K562 (cell line): ENCODE measurements at regions not wholly inside any gene's neighbourhood (a gene's known extent, or its start where the extent isn't known, plus 50 kb on each side); places are given as distances from the start of the nearest gene placed in this dataset.

Experiments used
- ATF6 ChIP-seq: sonication (generic); formaldehyde crosslinking; IDR thresholded peaks from 2 replicates; pipeline ENCODE4 v1.4.0; 2020; ENCODE audit warnings: mild to moderate bottlenecking, missing genetic modification reagents
- CTBP1 ChIP-seq: fragments of 450-650 bp; IDR thresholded peaks from 2 replicates; pipeline ENCODE4 v1.6.1; 2016; ENCODE audit warnings: borderline replicate concordance
- E4F1 ChIP-seq: fragments of 250-450 bp; sonication (Bioruptor Pico); IDR thresholded peaks from 2 replicates; pipeline ENCODE4 v1.5.0; 2021; ENCODE audit warnings: mild to moderate bottlenecking, borderline replicate concordance
- HDAC6 ChIP-seq: IDR thresholded peaks from 2 replicates; pipeline ENCODE4 v1.6.1; 2012; ENCODE audit warnings: low read depth, mild to moderate bottlenecking, control low read depth, inconsistent platforms, low read length, moderate library complexity
- HMGN3 ChIP-seq: IDR thresholded peaks from 2 replicates; pipeline ENCODE4 v1.6.1; 2011; ENCODE audit warnings: borderline replicate concordance, low read depth, mild to moderate bottlenecking, mixed read lengths, low read length; ENCODE audit not compliant: insufficient read length; ENCODE audit errors: extremely low read depth
- KDM1A ChIP-seq, 2 experiments: fragments of 450-650 bp; IDR thresholded peaks; 2 replicates each; pipeline ENCODE4 v1.6.1; 2016; ENCODE audit warnings: mild to moderate bottlenecking in 2 of 2
- MAZ ChIP-seq, 2 experiments: fragments of 450-650 bp in 1 of 2; sonication (generic) in 1 of 2; formaldehyde crosslinking; IDR thresholded peaks in 1 of 2; conservative IDR thresholded peaks in 1 of 2; 2 replicates each; pipeline versions ENCODE4 v1.4.0 to v1.5.0; 2020; ENCODE audit warnings: mild to moderate bottlenecking in 1 of 2, missing genetic modification reagents in 1 of 2
- MEIS2 ChIP-seq: fragments of 450-650 bp; IDR thresholded peaks from 2 replicates; pipeline ENCODE4 v1.6.1; 2014; ENCODE audit warnings: mild to moderate bottlenecking; ENCODE audit not compliant: partially characterized antibody
- MYC ChIP-seq, 2 experiments: fragments of 250-450 bp in 1 of 2; sonication (Bioruptor Pico) in 1 of 2; IDR thresholded peaks; 2 replicates each; pipeline versions ENCODE4 v1.5.1 to v1.6.1; 2012 to 2021; ENCODE audit warnings: low read depth in 2 of 2, borderline replicate concordance in 1 of 2, improper control_type of control experiment in 1 of 2, low read length in 1 of 2, mild to moderate bottlenecking in 1 of 2, moderate library complexity in 1 of 2
- NRF1 ChIP-seq, 2 experiments: fragments of 450-650 bp; IDR thresholded peaks in 1 of 2; conservative IDR thresholded peaks in 1 of 2; 2 replicates each; pipeline ENCODE4 v1.6.1; 2014; ENCODE audit warnings: mild to moderate bottlenecking in 2 of 2
- PCBP1 ChIP-seq: fragments of 200-400 bp; formaldehyde crosslinking; IDR thresholded peaks from 2 replicates; pipeline ENCODE4 v1.6.1; 2018; ENCODE audit warnings: mild to moderate bottlenecking, low read depth, low read length; ENCODE audit not compliant: poor library complexity, severe bottlenecking
- PHF8 ChIP-seq: fragments of 200-600 bp; sonication (generic); IDR thresholded peaks from 2 replicates; pipeline ENCODE4 v1.6.1; 2012; ENCODE audit warnings: mixed run types, mild to moderate bottlenecking, inconsistent platforms, low read length, moderate library complexity, borderline replicate concordance
- RBFOX2 ChIP-seq: fragments of 200-400 bp; formaldehyde crosslinking; IDR thresholded peaks from 2 replicates; pipeline ENCODE4 v1.6.1; 2017; ENCODE audit warnings: low read depth, mild to moderate bottlenecking, low read length, moderate library complexity
- SIN3B ChIP-seq: fragments of 450-650 bp; IDR thresholded peaks from 2 replicates; pipeline ENCODE4 v1.6.1; 2017; ENCODE audit warnings: low read depth, mild to moderate bottlenecking, moderate library complexity
- TAF1 ChIP-seq: IDR thresholded peaks from 2 replicates; pipeline ENCODE4 v1.6.1; 2011; ENCODE audit warnings: mild to moderate bottlenecking, low read length, moderate library complexity; ENCODE audit not compliant: insufficient read depth, control insufficient read depth, severe bottlenecking; ENCODE audit errors: extremely low read depth
- ZBTB2 ChIP-seq: fragments of 450-650 bp; IDR thresholded peaks from 2 replicates; pipeline ENCODE4 v1.6.1; 2016; ENCODE audit warnings: antibody characterized with exemption
- ZBTB7A ChIP-seq: IDR thresholded peaks from 2 replicates; pipeline ENCODE4 v1.6.1; 2011; ENCODE audit warnings: low read depth, mild to moderate bottlenecking, low read length, moderate library complexity, borderline replicate concordance; ENCODE audit not compliant: control insufficient read depth
- ZC3H11A ChIP-seq: IDR thresholded peaks from 2 replicates; pipeline ENCODE4 v1.6.1; 2012; ENCODE audit warnings: low read depth, low read length, improper control_type of control experiment
- ZNF830 ChIP-seq: fragments of 250-450 bp; sonication (Bioruptor Pico); IDR thresholded peaks from 2 replicates; pipeline ENCODE4 v1.5.0; 2021; ENCODE audit warnings: mild to moderate bottlenecking
- TF ChIP-seq, protein P1 (sequence below), 2 experiments: fragments of 450-650 bp; IDR thresholded peaks; 2 replicates each; pipeline ENCODE4 v1.6.1; 2016

DNA sequence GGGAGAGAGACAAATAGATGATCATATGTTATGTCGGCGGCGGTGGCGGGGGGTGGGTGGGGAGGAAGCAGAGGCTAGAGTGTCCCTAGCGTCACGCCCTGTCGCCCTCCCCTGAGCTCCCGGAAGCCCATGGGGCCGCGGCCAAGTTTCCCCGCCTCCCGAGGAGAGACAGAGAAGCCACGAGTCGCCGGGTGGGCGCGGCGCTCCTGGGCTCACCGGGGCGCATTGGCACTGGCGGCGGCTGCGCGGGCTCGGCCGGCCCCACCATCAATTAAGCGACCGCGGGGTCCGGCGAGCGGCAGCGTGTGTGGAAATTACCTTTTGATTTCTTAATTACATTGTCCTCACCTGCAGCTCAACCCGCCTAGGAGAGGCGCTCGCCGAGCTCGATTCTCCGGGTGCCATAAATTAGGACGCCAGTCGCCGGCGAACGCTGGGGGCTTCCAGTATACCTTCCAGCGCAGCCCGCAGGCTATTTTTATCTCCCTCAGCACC, 119.9 kb upstream of the LHX5 start (continued):
- TF ChIP-seq ATF6 (no peak), TAF1 (peak; percentile 35), ZC3H11A (no peak), E4F1 (no peak), MEIS2 (peak; percentile 70), PHF8 (peak; percentile 71; the same call in 1 of the 2 replicates), HDAC6 (no peak), NRF1 (conservative IDR thresholded peaks at IDR 0.05 in 1 of 2, IDR thresholded peaks at IDR 0.05 in 1 of 2) (peak; percentile 69 to 76), PCBP1 (no peak), KDM1A (IDR thresholded peaks at IDR 0.05) (no peak), MYC (IDR thresholded peaks at IDR 0.05; ENCODE audit: low read depth, low read length) (peak; percentile 75), MYC (CRISPR knock-in tag; IDR thresholded peaks at IDR 0.05; ENCODE audit: borderline replicate concordance, low read depth) (no peak), SIN3B (no peak), HMGN3 (peak; percentile 66), ZBTB2 (no peak), RBFOX2 (peak; percentile 83), ZNF830 (0 out of 2 replicates have a peak, but pooled peaks have one; percentile 14), ZBTB7A (peak; percentile 74; the same call in 1 of the 2 replicates), CTBP1 (peak; percentile 45; the same call in 1 of the 2 replicates), MAZ (CRISPR knock-in tag; conservative IDR thresholded peaks at IDR 0.05 in 1 of 2, IDR thresholded peaks at IDR 0.05 in 1 of 2) (peak; percentile 35 to 86; a peak in 2 of 4 replicates)
- TF ChIP-seq, protein P1, sequence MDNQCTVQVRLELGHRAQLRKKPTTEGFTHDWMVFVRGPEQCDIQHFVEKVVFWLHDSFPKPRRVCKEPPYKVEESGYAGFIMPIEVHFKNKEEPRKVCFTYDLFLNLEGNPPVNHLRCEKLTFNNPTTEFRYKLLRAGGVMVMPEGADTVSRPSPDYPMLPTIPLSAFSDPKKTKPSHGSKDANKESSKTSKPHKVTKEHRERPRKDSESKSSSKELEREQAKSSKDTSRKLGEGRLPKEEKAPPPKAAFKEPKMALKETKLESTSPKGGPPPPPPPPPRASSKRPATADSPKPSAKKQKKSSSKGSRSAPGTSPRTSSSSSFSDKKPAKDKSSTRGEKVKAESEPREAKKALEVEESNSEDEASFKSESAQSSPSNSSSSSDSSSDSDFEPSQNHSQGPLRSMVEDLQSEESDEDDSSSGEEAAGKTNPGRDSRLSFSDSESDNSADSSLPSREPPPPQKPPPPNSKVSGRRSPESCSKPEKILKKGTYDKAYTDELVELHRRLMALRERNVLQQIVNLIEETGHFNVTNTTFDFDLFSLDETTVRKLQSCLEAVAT (IDR thresholded peaks at IDR 0.05) = no peak
